ENCODE measurements at regions not wholly inside any gene's neighbourhood (a gene's known extent, or its start where the extent isn't known, plus 50 kb on each side); places are given as distances from the start of the nearest gene placed in this dataset.

- FAIRE-seq = no peak
These were observed 325.6 kb upstream of the TRIB2 start for GRCh38 chr2:12391116-12391515.

GRCh38 chr2:12396699-12397098, 320.0 kb upstream of the TRIB2 start:
- FAIRE-seq = no peak

GRCh38 chr2:12397854-12398253, 318.9 kb upstream of the TRIB2 start:
- FAIRE-seq = no peak

GRCh38 chr2:12399240-12399639, 317.5 kb upstream of the TRIB2 start:
- FAIRE-seq = no peak

GRCh38 chr2:12400543-12400942, 316.2 kb upstream of the TRIB2 start:
- no peak for FAIRE-seq

- no peak for FAIRE-seq
These were observed 314.1 kb upstream of the TRIB2 start for GRCh38 chr2:12402440-12403139.

GRCh38 chr2:12404497-12404896, 312.2 kb upstream of the TRIB2 start:
- FAIRE-seq = no peak

GRCh38 chr2:12407160-12407559, 309.6 kb upstream of the TRIB2 start:
- FAIRE-seq = no peak

- no peak for FAIRE-seq
These were observed 303.8 kb upstream of the TRIB2 start for GRCh38 chr2:12412898-12413305.

- FAIRE-seq = no peak
These were observed 301.2 kb upstream of the TRIB2 start for GRCh38 chr2:12415536-12415935.

- FAIRE-seq = no peak
These were observed 300.1 kb upstream of the TRIB2 start for GRCh38 chr2:12416600-12416999.

GRCh38 chr2:12417786-12418185, 298.9 kb upstream of the TRIB2 start:
- no peak for FAIRE-seq

GRCh38 chr2:12419803-12420202, 296.9 kb upstream of the TRIB2 start:
- no peak for FAIRE-seq

- no peak for FAIRE-seq
These were observed 295.7 kb upstream of the TRIB2 start for GRCh38 chr2:12421046-12421445.

- no peak for FAIRE-seq
These were observed 292.5 kb upstream of the TRIB2 start for GRCh38 chr2:12424219-12424618.

- FAIRE-seq = no peak
These were observed 291.9 kb upstream of the TRIB2 start for GRCh38 chr2:12424809-12425208.

GRCh38 chr2:12428324-12428723, 288.4 kb upstream of the TRIB2 start:
- no peak for FAIRE-seq

- no peak for FAIRE-seq
These were observed 287.9 kb upstream of the TRIB2 start for GRCh38 chr2:12428786-12429185.

GRCh38 chr2:12429779-12430406, 286.8 kb upstream of the TRIB2 start:
- no peak for FAIRE-seq

GRCh38 chr2:12430407-12431133, 286.2 kb upstream of the TRIB2 start:
- no peak for FAIRE-seq

GRCh38 chr2:12432985-12433625, 283.6 kb upstream of the TRIB2 start:
- FAIRE-seq = no peak

- FAIRE-seq = no peak
These were observed 283.1 kb upstream of the TRIB2 start for GRCh38 chr2:12433626-12433990.

GRCh38 chr2:12434630-12435098, 282.1 kb upstream of the TRIB2 start:
- no peak for FAIRE-seq
